ENCODE measurements at regions not wholly inside any gene's neighbourhood (a gene's known extent, or its start where the extent isn't known, plus 50 kb on each side); places are given as distances from the start of the nearest gene placed in this dataset.

DNA sequence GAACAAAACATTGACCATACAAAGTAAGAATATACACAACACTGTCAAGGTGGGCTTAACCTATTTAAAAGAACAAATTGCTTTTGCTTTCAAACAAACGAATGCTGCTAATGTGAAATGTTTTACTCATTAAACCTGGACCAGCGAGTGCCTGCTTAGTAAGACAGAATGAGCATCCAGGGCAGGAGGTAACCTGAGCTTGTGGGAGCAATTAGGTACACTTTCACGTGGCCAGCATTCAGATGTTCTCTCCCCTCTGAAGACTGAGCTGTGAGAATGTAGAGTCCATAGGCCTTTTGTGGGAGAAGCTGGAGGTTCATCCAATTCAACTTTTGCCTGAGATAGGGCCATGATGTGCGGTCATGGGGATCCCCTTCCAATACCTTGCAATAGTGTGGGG lies 266.5 kb downstream of the TSN start:
- no peaks in the 10 kb centered on the region for H3K4me1 ChIP-seq (ENCODE audit: control insufficient read depth, insufficient read depth, low read length)
- 84% methylated on average over 4 of the region's 4 CpGs for WGBS (ENCODE audit: insufficient coverage)
- H3K27me3 Mint-ChIP-seq (ENCODE audit: low read depth in 2 of 2) = peaks cover 7 to 8% of the 10 kb centered on the region in 2 donors
- H3K4me3 ChIP-seq (ENCODE audit: low read length) = no peak overlapping the region
- H3K4me1 Mint-ChIP-seq = peaks cover 4 to 5% of the 10 kb centered on the region in 2 donors
- DNase-seq = no peak
- no peak overlapping the region for H3K27ac Mint-ChIP-seq
- H3K4me3 Mint-ChIP-seq = no peak overlapping the region
- H3K9me3 Mint-ChIP-seq = no peaks in the 10 kb centered on the region
- H3K27me3 ChIP-seq (ENCODE audit: control insufficient read depth, insufficient read depth, low read length) = no peaks in the 10 kb centered on the region
- TF ChIP-seq, protein P1, sequence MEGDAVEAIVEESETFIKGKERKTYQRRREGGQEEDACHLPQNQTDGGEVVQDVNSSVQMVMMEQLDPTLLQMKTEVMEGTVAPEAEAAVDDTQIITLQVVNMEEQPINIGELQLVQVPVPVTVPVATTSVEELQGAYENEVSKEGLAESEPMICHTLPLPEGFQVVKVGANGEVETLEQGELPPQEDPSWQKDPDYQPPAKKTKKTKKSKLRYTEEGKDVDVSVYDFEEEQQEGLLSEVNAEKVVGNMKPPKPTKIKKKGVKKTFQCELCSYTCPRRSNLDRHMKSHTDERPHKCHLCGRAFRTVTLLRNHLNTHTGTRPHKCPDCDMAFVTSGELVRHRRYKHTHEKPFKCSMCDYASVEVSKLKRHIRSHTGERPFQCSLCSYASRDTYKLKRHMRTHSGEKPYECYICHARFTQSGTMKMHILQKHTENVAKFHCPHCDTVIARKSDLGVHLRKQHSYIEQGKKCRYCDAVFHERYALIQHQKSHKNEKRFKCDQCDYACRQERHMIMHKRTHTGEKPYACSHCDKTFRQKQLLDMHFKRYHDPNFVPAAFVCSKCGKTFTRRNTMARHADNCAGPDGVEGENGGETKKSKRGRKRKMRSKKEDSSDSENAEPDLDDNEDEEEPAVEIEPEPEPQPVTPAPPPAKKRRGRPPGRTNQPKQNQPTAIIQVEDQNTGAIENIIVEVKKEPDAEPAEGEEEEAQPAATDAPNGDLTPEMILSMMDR (IDR thresholded peaks at IDR 0.05) = no peak
- ATAC-seq = no peak
- H3K36me3 ChIP-seq (ENCODE audit: control insufficient read depth, insufficient read depth, low read length) = no peaks in the 10 kb centered on the region
- intact Hi-C loops (cut with micrococcal nuclease) = no loop called here
- no peaks in the 10 kb centered on the region for H3K9me3 ChIP-seq (ENCODE audit: control insufficient read depth, insufficient read depth, low read length)
- no peaks in the 10 kb centered on the region for H3K36me3 Mint-ChIP-seq
- no peak overlapping the region for H3K27ac ChIP-seq (ENCODE audit: low read length)

DNA sequence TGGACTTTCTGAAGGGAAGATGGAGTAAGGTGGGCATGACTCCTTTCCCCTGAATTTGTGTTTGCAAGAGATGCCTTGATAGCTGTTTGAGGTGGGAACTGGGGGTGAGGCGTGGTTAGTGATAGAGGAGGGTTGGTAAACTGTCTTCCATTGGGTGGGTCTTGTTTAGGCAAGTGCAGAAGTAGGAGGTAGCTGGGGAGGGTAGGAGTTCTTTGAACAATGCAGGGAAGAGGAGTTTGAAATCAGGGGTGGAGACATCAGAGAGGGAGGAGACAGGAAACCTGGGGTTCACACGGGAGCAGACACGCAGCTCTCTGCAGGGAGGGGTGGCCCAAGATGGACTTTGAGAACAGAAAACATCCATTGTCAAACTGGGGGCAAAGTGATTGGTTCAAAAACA lies 267.1 kb downstream of the TSN start:
- WGBS (ENCODE audit: insufficient coverage) = 56% methylated on average over 3 of the region's 3 CpGs
- TF ChIP-seq, protein P1 (IDR thresholded peaks at IDR 0.05) = no peak

DNA sequence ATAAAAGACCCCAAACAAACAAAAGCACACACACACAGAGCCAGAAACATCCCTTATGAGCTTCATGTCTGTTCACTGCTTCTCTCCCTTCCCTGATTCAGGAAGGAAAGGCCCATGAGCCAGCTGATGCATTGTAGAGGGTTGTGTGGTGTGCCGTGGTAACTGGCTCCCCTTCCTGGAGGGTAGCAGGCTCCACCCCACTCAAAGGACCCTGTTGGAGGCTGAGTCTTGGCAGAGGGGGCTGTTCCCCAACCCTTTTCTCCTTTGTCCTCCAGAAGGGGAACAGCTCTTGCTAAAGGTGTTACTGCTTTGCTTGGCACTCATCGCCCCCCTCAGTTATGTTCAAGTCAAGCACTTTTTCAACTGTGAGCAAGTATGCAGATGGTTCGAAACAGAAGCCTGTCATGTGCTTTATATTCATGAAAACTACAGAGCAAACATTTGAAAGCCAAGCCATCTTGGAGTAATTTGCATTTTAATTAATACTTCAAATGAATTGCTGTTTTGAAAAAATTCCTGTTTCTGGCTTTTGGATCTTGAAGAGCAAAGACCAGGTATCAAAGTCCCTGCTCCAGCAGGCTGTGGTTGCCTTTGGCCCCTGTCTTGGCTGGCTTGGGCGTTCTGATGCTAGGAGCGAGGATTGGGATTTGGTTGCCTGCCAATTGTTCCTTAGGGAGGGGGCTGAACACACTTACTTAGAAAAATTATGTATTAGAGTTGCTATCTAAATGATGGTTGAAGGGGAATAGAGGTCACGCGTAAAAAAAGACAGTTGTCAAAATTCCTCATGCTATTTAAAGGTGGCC lies 267.8 kb downstream of the TSN start:
- H3K9me3 ChIP-seq (ENCODE audit: control insufficient read depth, insufficient read depth, low read length) = no peaks in the 10 kb centered on the region
- 86% methylated on average over 4 of the region's 7 CpGs for WGBS (ENCODE audit: insufficient coverage)

More for the DNA sequence above, 267.1 kb downstream of the TSN start:
- no peaks in the 10 kb centered on the region for H3K4me1 ChIP-seq (ENCODE audit: control insufficient read depth, insufficient read depth, low read length)
- peaks cover 7 to 8% of the 10 kb centered on the region in 2 donors for H3K27me3 Mint-ChIP-seq (ENCODE audit: low read depth in 2 of 2)
- no peak overlapping the region for H3K27ac Mint-ChIP-seq
- H3K36me3 ChIP-seq (ENCODE audit: control insufficient read depth, insufficient read depth, low read length) = no peaks in the 10 kb centered on the region
- ATAC-seq (peak in 1 of 3 donors; percentile 3), DNase-seq (no peak)
- H3K9me3 Mint-ChIP-seq = no peaks in the 10 kb centered on the region
- intact Hi-C loops (cut with micrococcal nuclease) = no loop called here
- no peak overlapping the region for H3K4me3 ChIP-seq (ENCODE audit: low read length)
- no peaks in the 10 kb centered on the region for H3K36me3 Mint-ChIP-seq
- peaks cover 4 to 5% of the 10 kb centered on the region in 2 donors for H3K4me1 Mint-ChIP-seq
- no peak overlapping the region for H3K27ac ChIP-seq (ENCODE audit: low read length)
- no peaks in the 10 kb centered on the region for H3K9me3 ChIP-seq (ENCODE audit: control insufficient read depth, insufficient read depth, low read length)
- no peak overlapping the region for H3K4me3 Mint-ChIP-seq
- no peaks in the 10 kb centered on the region for H3K27me3 ChIP-seq (ENCODE audit: control insufficient read depth, insufficient read depth, low read length)

More for the DNA sequence above, 267.8 kb downstream of the TSN start:
- Histone ChIP-seq H3K27ac (ENCODE audit: low read length) (no peak overlapping the region), H3K4me3 (ENCODE audit: low read length) (no peak overlapping the region), H3K27me3 (ENCODE audit: control insufficient read depth, insufficient read depth, low read length) (no peaks in the 10 kb centered on the region), H3K4me1 (ENCODE audit: control insufficient read depth, insufficient read depth, low read length) (no peaks in the 10 kb centered on the region), H3K36me3 (ENCODE audit: control insufficient read depth, insufficient read depth, low read length) (no peaks in the 10 kb centered on the region)
- no peaks in the 10 kb centered on the region for H3K9me3 Mint-ChIP-seq
- H3K27ac Mint-ChIP-seq = no peak overlapping the region
- H3K4me1 Mint-ChIP-seq = peaks cover 4 to 5% of the 10 kb centered on the region in 2 donors
- H3K27me3 Mint-ChIP-seq (ENCODE audit: low read depth in 2 of 2) = peaks cover 7 to 8% of the 10 kb centered on the region in 2 donors
- DNase-seq (no peak), ATAC-seq (peak in 1 of 3 donors; percentile 2)
- no peaks in the 10 kb centered on the region for H3K36me3 Mint-ChIP-seq
- TF ChIP-seq, protein P1 (IDR thresholded peaks at IDR 0.05) = no peak
- intact Hi-C loops (cut with micrococcal nuclease) = no loop called here
- H3K4me3 Mint-ChIP-seq = no peak overlapping the region

Data from natural killer cell (primary cell).